ENCODE measurements at regions not wholly inside any gene's neighbourhood (a gene's known extent, or its start where the extent isn't known, plus 50 kb on each side); places are given as distances from the start of the nearest gene placed in this dataset.

DNA sequence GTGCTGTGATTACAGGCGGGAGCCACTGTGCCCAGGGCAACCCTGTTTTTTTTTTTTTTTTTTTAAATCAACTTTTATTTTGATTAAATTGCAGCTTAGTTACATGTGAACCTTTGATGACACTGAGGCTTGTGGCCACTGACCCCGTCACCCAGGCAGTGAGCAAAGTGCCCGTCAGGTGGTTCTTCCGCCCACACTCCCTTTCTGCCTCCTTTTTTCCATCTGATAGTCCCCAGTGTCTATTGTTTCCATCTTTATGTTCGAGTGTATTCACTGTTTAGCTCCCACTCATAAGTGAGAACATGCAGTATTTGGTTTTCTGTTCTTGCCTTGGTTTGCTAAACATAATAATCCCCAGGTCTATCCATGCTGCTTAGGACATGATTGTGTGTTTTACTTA lies 110.9 kb upstream of the GRK3 start:
- POLR2A ChIA-PET, result no interaction called here
- no peak overlapping the region for H3K4me3 ChIP-seq (replicated peaks in 1 of 3; ENCODE audit: insufficient read depth in 1 of 3, low read depth in 2 of 3, low read length in 3 of 3)
- DNase-seq (ENCODE audit: low spot score) (no peak), ATAC-seq (no peak), FAIRE-seq (no peak)
- no peaks in the 10 kb centered on the region; a peak in 1 of 5 replicates for H3K27me3 ChIP-seq (ENCODE audit: control insufficient read depth in 1 of 2, insufficient read depth in 2 of 2, low read length in 2 of 2)
- TF ChIP-seq KAT8 (CRISPR knock-in tag; IDR thresholded peaks at IDR 0.05) (no peak), ZNF558 (CRISPR knock-in tag; IDR thresholded peaks at IDR 0.05; ENCODE audit: borderline replicate concordance) (no peak), ZNF432 (CRISPR knock-in tag; IDR thresholded peaks at IDR 0.05; ENCODE audit: borderline replicate concordance) (no peak), PHF5A (CRISPR knock-in tag; IDR thresholded peaks at IDR 0.05; ENCODE audit: low read depth, unreplicated experiment) (no peak), ZNF713 (CRISPR knock-in tag; IDR thresholded peaks at IDR 0.05) (no peak)
- TF ChIP-seq, protein P1, sequence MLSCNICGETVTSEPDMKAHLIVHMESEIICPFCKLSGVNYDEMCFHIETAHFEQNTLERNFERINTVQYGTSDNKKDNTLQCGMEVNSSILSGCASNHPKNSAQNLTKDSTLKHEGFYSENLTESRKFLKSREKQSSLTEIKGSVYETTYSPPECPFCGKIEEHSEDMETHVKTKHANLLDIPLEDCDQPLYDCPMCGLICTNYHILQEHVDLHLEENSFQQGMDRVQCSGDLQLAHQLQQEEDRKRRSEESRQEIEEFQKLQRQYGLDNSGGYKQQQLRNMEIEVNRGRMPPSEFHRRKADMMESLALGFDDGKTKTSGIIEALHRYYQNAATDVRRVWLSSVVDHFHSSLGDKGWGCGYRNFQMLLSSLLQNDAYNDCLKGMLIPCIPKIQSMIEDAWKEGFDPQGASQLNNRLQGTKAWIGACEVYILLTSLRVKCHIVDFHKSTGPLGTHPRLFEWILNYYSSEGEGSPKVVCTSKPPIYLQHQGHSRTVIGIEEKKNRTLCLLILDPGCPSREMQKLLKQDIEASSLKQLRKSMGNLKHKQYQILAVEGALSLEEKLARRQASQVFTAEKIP (CRISPR knock-in tag; IDR thresholded peaks at IDR 0.05; ENCODE audit: borderline replicate concordance), result no peak
- no peak overlapping the region for H3K4me2 ChIP-seq (ENCODE audit: low read depth, low read length)
- H3K27ac ChIP-seq (ENCODE audit: extremely low read length, insufficient read depth, low read length), result no peak overlapping the region
- CTCF ChIA-PET (ENCODE audit: low intra/inter-chr PET ratio, low total read pairs), result no interaction called here
- no peak overlapping the region for H3K9ac ChIP-seq (ENCODE audit: insufficient read depth, low read depth, low read length)
- WGBS (ENCODE audit: low lambda C conversion rate), result 92% methylated on average over 5 of the region's 5 CpGs
- in situ Hi-C loops (cut with HindIII; ENCODE audit: extremely low pct_ligation_motif_present, low pct_unique_long_range_greater_than_20kb) (no loop called here), intact Hi-C loops (cut with micrococcal nuclease; ENCODE audit: unreplicated experiment) (no loop called here)
- peaks cover 62% of the 10 kb centered on the region for H3K79me2 ChIP-seq (ENCODE audit: insufficient read depth, low read length)
- no peak overlapping the region for H2AFZ ChIP-seq (ENCODE audit: low read length)
- BruUV-seq (replicated peaks), result no TSS peak
- H3K9me3 ChIP-seq (ENCODE audit: low read length), result no peaks in the 10 kb centered on the region
- H3K36me3 ChIP-seq (replicated peaks in 1 of 2; ENCODE audit: control insufficient read depth in 1 of 2, insufficient read depth in 2 of 2, low read length in 2 of 2), result peaks cover 11 to 27% of the 10 kb centered on the region in 2 experiments; a peak in 4 of 5 replicates
- peaks cover 35% of the 10 kb centered on the region for H3K4me1 ChIP-seq (ENCODE audit: insufficient read depth, low read length)
- peaks cover 26% of the 10 kb centered on the region for H4K20me1 ChIP-seq (ENCODE audit: insufficient read depth, low read length)

All from HepG2 (cell line).